Activated effector memory CD4-positive, alpha-beta T cell treated with Interleukin-2 at 50 U/mL for 16 hours (primary cell): ENCODE measurements at regions not wholly inside any gene's neighbourhood (a gene's known extent, or its start where the extent isn't known, plus 50 kb on each side); places are given as distances from the start of the nearest gene placed in this dataset.
"Not testable (repeated sequence)": the region's sequence is repeated elsewhere in the genome, so short reads cannot be mapped to it uniquely, and the experiment has no call there.

ENCODE experiments used
- DNase-seq: peaks from one replicate; pipeline ENCODE4 v3.0.0-alpha.2; 2020

- no peak for DNase-seq
Measured at GRCh38 chr1:90864681-90865080, 147.6 kb upstream of the BARHL2 start.

- no peak for DNase-seq
Measured at GRCh38 chr1:90862782-90863181, 145.7 kb upstream of the BARHL2 start.

GRCh38 chr1:90861421-90861820 lies 144.3 kb upstream of the BARHL2 start:
- DNase-seq: not testable (repeated sequence)

GRCh38 chr1:90856463-90857007 lies 139.4 kb upstream of the BARHL2 start:
- DNase-seq: no peak

GRCh38 chr1:90854397-90854924 lies 137.4 kb upstream of the BARHL2 start:
- no peak for DNase-seq

- no peak for DNase-seq
Measured at GRCh38 chr1:90851711-90852050, 134.6 kb upstream of the BARHL2 start.

GRCh38 chr1:90850898-90851710 lies 134.0 kb upstream of the BARHL2 start:
- peak; percentile 71 for DNase-seq

GRCh38 chr1:90850181-90850897 lies 133.2 kb upstream of the BARHL2 start:
- no peak for DNase-seq

- DNase-seq: no peak
Measured at GRCh38 chr1:90841473-90841872, 124.4 kb upstream of the BARHL2 start.

- no peak for DNase-seq
Measured at GRCh38 chr1:90840352-90840751, 123.2 kb upstream of the BARHL2 start.

- DNase-seq: no peak
Measured at GRCh38 chr1:90839323-90839722, 122.2 kb upstream of the BARHL2 start.

GRCh38 chr1:90838720-90839119 lies 121.6 kb upstream of the BARHL2 start:
- no peak for DNase-seq

GRCh38 chr1:90837420-90837819 lies 120.3 kb upstream of the BARHL2 start:
- no peak for DNase-seq

GRCh38 chr1:90836345-90836679 lies 119.2 kb upstream of the BARHL2 start:
- no peak for DNase-seq

- no peak for DNase-seq
Measured at GRCh38 chr1:90835661-90836344, 118.7 kb upstream of the BARHL2 start.

GRCh38 chr1:90834886-90835660 lies 118.0 kb upstream of the BARHL2 start:
- DNase-seq: no peak

- DNase-seq: no peak
Measured at GRCh38 chr1:90834354-90834885, 117.3 kb upstream of the BARHL2 start.

GRCh38 chr1:90833466-90834110 lies 116.5 kb upstream of the BARHL2 start:
- DNase-seq: no peak

- DNase-seq: no peak
Measured at GRCh38 chr1:90831910-90832309, 114.8 kb upstream of the BARHL2 start.

- DNase-seq: no peak
Measured at GRCh38 chr1:90826834-90827233, 109.7 kb upstream of the BARHL2 start.

GRCh38 chr1:90826024-90826423 lies 108.9 kb upstream of the BARHL2 start:
- no peak for DNase-seq

GRCh38 chr1:90824551-90824950 lies 107.4 kb upstream of the BARHL2 start:
- no peak for DNase-seq
